ENCODE measurements at regions not wholly inside any gene's neighbourhood (a gene's known extent, or its start where the extent isn't known, plus 50 kb on each side); places are given as distances from the start of the nearest gene placed in this dataset.
"Not testable (repeated sequence)": the region's sequence is repeated elsewhere in the genome, so short reads cannot be mapped to it uniquely, and the experiment has no call there.

DNA sequence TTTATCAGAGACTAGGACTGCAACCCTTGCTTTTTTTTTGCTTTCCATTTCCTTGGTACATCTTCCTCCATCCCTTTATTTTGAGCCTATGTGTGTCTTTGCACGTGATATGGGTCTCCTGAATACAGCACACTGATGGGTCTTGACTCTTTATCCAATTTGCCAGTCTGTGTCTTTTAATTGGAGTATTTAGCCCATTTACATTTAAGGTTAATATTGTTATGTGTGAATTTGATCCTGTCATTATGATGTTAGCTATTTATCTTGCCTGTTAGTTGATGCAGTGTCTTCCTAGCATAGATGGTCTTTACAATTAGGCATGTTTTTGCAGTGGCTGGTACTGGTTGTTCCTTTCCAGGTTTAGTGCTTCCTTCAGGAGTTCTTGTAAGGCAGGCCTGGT lies 185.4 kb downstream of the VSIG4 start:
- not testable (repeated sequence) for TF ChIP-seq EZH2 (IDR thresholded peaks at IDR 0.05; ENCODE audit: borderline replicate concordance, low read depth, low read length, severe bottlenecking); POLR2A (IDR thresholded peaks at IDR 0.05; ENCODE audit: low read depth, low read length); GATA2 (IDR thresholded peaks at IDR 0.05; ENCODE audit: insufficient read depth, insufficient read length, low read depth, low read length); MYC (IDR thresholded peaks at IDR 0.05; ENCODE audit: low read depth, low read length); POLR2AphosphoS5 (IDR thresholded peaks at IDR 0.05; ENCODE audit: insufficient read depth, low read depth, low read length)
- TF ChIP-seq, protein P1, sequence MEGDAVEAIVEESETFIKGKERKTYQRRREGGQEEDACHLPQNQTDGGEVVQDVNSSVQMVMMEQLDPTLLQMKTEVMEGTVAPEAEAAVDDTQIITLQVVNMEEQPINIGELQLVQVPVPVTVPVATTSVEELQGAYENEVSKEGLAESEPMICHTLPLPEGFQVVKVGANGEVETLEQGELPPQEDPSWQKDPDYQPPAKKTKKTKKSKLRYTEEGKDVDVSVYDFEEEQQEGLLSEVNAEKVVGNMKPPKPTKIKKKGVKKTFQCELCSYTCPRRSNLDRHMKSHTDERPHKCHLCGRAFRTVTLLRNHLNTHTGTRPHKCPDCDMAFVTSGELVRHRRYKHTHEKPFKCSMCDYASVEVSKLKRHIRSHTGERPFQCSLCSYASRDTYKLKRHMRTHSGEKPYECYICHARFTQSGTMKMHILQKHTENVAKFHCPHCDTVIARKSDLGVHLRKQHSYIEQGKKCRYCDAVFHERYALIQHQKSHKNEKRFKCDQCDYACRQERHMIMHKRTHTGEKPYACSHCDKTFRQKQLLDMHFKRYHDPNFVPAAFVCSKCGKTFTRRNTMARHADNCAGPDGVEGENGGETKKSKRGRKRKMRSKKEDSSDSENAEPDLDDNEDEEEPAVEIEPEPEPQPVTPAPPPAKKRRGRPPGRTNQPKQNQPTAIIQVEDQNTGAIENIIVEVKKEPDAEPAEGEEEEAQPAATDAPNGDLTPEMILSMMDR (IDR thresholded peaks at IDR 0.05; ENCODE audit: extremely low read depth in 1 of 2, insufficient read depth in 1 of 2, low read depth in 1 of 2, low read length in 2 of 2): not testable (repeated sequence)
- TF ChIP-seq, protein P2, sequence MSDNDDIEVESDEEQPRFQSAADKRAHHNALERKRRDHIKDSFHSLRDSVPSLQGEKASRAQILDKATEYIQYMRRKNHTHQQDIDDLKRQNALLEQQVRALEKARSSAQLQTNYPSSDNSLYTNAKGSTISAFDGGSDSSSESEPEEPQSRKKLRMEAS (IDR thresholded peaks at IDR 0.05; ENCODE audit: insufficient read depth, insufficient read length): not testable (repeated sequence)
